Nephron progenitor cell (in vitro differentiated cells): ENCODE measurements at regions not wholly inside any gene's neighbourhood (a gene's known extent, or its start where the extent isn't known, plus 50 kb on each side); places are given as distances from the start of the nearest gene placed in this dataset.

Experiments
- DNase-seq: peaks from one replicate; pipeline ENCODE4 v3.0.0; 2021
- H3K27ac Mint-ChIP-seq: 2 replicates; pipeline ENCODE4 v1.8.0; 2021; ENCODE audit warnings: mild to moderate bottlenecking, moderate library complexity, mixed read lengths
- H3K27me3 Mint-ChIP-seq: 2 replicates; pipeline ENCODE4 v1.8.0; 2021; ENCODE audit warnings: mild to moderate bottlenecking, low read depth, mixed read lengths; ENCODE audit not compliant: poor library complexity
- H3K36me3 Mint-ChIP-seq: 2 replicates; pipeline ENCODE4 v1.8.0; 2021; ENCODE audit warnings: low read depth, mixed read lengths
- H3K4me1 Mint-ChIP-seq: 2 replicates; pipeline ENCODE4 v1.8.0; 2021; ENCODE audit warnings: mixed read lengths
- H3K4me3 Mint-ChIP-seq: 2 replicates; pipeline ENCODE4 v1.8.0; 2021; ENCODE audit warnings: mild to moderate bottlenecking, moderate library complexity, mixed read lengths
- H3K9me3 Mint-ChIP-seq: 2 replicates; pipeline ENCODE4 v1.8.0; 2021; ENCODE audit warnings: mild to moderate bottlenecking, moderate library complexity, mixed read lengths
- CTCF ChIP-seq: fragments of 200-600 bp; sonication (generic); IDR thresholded peaks from 2 replicates; pipeline ENCODE4 v1.5.0; 2021; ENCODE audit warnings: antibody characterized with exemption

GRCh38 chr3:83195243-83195642, 1433.8 kb upstream of the GBE1 start:
- H3K36me3 Mint-ChIP-seq, result no peaks in the 10 kb centered on the region
- TF ChIP-seq CTCF, result no peak
- no peaks in the 10 kb centered on the region for H3K9me3 Mint-ChIP-seq
- H3K4me3 Mint-ChIP-seq, result no peak overlapping the region
- H3K27me3 Mint-ChIP-seq, result no peaks in the 10 kb centered on the region
- no peaks in the 10 kb centered on the region for H3K4me1 Mint-ChIP-seq
- DNase-seq, result no peak
- no peak overlapping the region for H3K27ac Mint-ChIP-seq

DNA sequence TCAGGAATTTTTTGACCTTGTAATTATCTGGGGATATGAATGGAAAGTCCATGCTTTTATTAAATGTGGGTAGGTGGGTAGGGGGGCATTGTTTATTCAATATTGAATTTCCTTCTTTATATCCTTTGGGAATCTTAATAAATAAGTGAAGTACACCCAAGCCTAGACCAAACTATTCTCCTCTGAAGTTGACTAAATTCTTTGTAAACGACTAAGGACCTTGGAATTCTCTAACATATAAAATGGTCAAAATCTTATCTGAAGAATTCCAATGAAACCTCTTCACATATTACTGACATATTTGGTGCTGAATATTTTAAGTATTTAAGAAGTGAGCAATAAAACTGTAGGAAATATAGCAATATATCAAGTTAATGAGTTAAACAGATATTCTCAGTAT, 1432.1 kb upstream of the GBE1 start:
- Mint-ChIP-seq H3K36me3 (no peaks in the 10 kb centered on the region), H3K4me3 (no peak overlapping the region), H3K4me1 (no peaks in the 10 kb centered on the region), H3K27me3 (no peaks in the 10 kb centered on the region), H3K9me3 (no peaks in the 10 kb centered on the region), H3K27ac (no peak overlapping the region)
- DNase-seq, result no peak
- TF ChIP-seq CTCF, result no peak

DNA sequence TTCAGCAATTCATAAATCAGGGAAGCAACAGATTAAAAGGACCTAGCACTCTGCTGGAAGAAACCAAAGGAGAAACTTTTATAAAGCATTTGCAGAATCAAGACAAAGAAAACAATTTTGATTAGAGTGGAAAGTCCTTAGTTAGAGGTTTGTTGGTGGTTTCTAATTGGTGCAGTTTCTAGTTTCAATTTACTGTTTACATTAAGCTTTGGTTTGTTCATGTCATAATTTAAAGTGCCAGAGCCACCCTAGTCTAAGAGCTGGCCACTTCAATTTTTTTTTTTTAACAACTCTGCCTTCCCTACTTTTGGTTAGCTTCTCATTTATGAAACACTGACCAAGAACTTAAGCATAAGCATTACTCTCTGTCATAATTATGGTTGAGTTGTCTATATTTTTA, 1428.2 kb upstream of the GBE1 start:
- peaks cover 15% of the 10 kb centered on the region for H3K9me3 Mint-ChIP-seq
- no peak for DNase-seq
- no peaks in the 10 kb centered on the region for H3K36me3 Mint-ChIP-seq
- no peak overlapping the region for H3K4me3 Mint-ChIP-seq
- H3K4me1 Mint-ChIP-seq, result no peaks in the 10 kb centered on the region
- H3K27me3 Mint-ChIP-seq, result no peaks in the 10 kb centered on the region
- H3K27ac Mint-ChIP-seq, result no peak overlapping the region
- TF ChIP-seq CTCF, result no peak

GRCh38 chr3:83169473-83169872, 1408.0 kb upstream of the GBE1 start:
- no peak for DNase-seq
- Mint-ChIP-seq H3K4me1 (no peaks in the 10 kb centered on the region), H3K9me3 (no peaks in the 10 kb centered on the region), H3K4me3 (no peak overlapping the region), H3K36me3 (no peaks in the 10 kb centered on the region), H3K27ac (no peak overlapping the region), H3K27me3 (no peaks in the 10 kb centered on the region)
- no peak for TF ChIP-seq CTCF

GRCh38 chr3:83150896-83151295, 1389.5 kb upstream of the GBE1 start:
- no peak for TF ChIP-seq CTCF
- no peak overlapping the region for H3K27ac Mint-ChIP-seq
- no peaks in the 10 kb centered on the region for H3K27me3 Mint-ChIP-seq
- no peaks in the 10 kb centered on the region for H3K9me3 Mint-ChIP-seq
- no peak for DNase-seq
- H3K4me3 Mint-ChIP-seq, result no peak overlapping the region
- H3K36me3 Mint-ChIP-seq, result no peaks in the 10 kb centered on the region
- no peaks in the 10 kb centered on the region for H3K4me1 Mint-ChIP-seq

DNA sequence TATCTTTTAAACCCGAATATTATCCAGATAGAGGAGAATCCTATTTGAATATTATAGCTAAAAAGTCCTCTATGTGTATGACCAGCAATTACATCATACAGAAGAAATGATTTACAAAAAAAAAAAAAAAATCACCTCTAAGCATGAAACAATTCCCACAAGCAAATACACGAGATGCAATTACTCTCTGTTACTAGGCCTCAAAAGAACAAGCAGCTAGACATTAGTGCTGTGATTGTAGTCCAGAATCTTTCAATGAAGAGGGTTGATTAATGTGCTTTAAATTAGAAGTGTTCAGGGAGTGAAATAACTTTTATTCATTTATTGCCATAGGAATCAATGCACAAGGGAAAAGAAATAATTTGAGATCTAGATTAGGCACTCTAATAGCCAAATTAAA, 1379.5 kb upstream of the GBE1 start:
- no peak for TF ChIP-seq CTCF
- H3K9me3 Mint-ChIP-seq, result no peaks in the 10 kb centered on the region
- H3K36me3 Mint-ChIP-seq, result no peaks in the 10 kb centered on the region
- H3K27ac Mint-ChIP-seq, result no peak overlapping the region
- no peaks in the 10 kb centered on the region for H3K27me3 Mint-ChIP-seq
- H3K4me3 Mint-ChIP-seq, result no peak overlapping the region
- no peak for DNase-seq
- no peaks in the 10 kb centered on the region for H3K4me1 Mint-ChIP-seq
